ENCODE measurements at regions not wholly inside any gene's neighbourhood (a gene's known extent, or its start where the extent isn't known, plus 50 kb on each side); places are given as distances from the start of the nearest gene placed in this dataset.
"Not testable (repeated sequence)": the region's sequence is repeated elsewhere in the genome, so short reads cannot be mapped to it uniquely, and the experiment has no call there.

- DNase-seq, result no peak
These were observed 493.7 kb upstream of the GRM7 start for GRCh38 chr3:6367171-6367570.

- no peak for DNase-seq
These were observed 468.8 kb upstream of the GRM7 start for GRCh38 chr3:6392123-6392522.

- no peak for DNase-seq
These were observed 466.0 kb upstream of the GRM7 start for GRCh38 chr3:6394944-6395343.

GRCh38 chr3:6396631-6397030 lies 464.3 kb upstream of the GRM7 start:
- DNase-seq, result no peak

GRCh38 chr3:6402666-6403065 lies 458.2 kb upstream of the GRM7 start:
- DNase-seq, result not testable (repeated sequence)

- not testable (repeated sequence) for DNase-seq
These were observed 454.0 kb upstream of the GRM7 start for GRCh38 chr3:6406923-6407322.

GRCh38 chr3:6416049-6416661 lies 444.8 kb upstream of the GRM7 start:
- no peak for DNase-seq

- DNase-seq, result no peak
These were observed 443.7 kb upstream of the GRM7 start for GRCh38 chr3:6417174-6417573.

- no peak for DNase-seq
These were observed 442.4 kb upstream of the GRM7 start for GRCh38 chr3:6418485-6418884.

GRCh38 chr3:6421666-6422445 lies 439.1 kb upstream of the GRM7 start:
- DNase-seq, result no peak

- no peak for DNase-seq
These were observed 435.6 kb upstream of the GRM7 start for GRCh38 chr3:6425289-6425820.

GRCh38 chr3:6428276-6428675 lies 432.6 kb upstream of the GRM7 start:
- not testable (repeated sequence) for DNase-seq

- DNase-seq, result no peak
These were observed 425.0 kb upstream of the GRM7 start for GRCh38 chr3:6435951-6436350.

GRCh38 chr3:6437631-6438030 lies 423.3 kb upstream of the GRM7 start:
- no peak for DNase-seq

GRCh38 chr3:6438031-6438430 lies 422.9 kb upstream of the GRM7 start:
- DNase-seq, result no peak

GRCh38 chr3:6439226-6439625 lies 421.7 kb upstream of the GRM7 start:
- no peak for DNase-seq

- DNase-seq, result no peak
These were observed 421.1 kb upstream of the GRM7 start for GRCh38 chr3:6439824-6440223.

GRCh38 chr3:6444888-6445658 lies 415.8 kb upstream of the GRM7 start:
- DNase-seq, result no peak

- DNase-seq, result no peak
These were observed 413.6 kb upstream of the GRM7 start for GRCh38 chr3:6447166-6447801.

- DNase-seq, result no peak
These were observed 412.9 kb upstream of the GRM7 start for GRCh38 chr3:6448011-6448410.

- no peak for DNase-seq
These were observed 411.8 kb upstream of the GRM7 start for GRCh38 chr3:6449099-6449498.

GRCh38 chr3:6452974-6453373 lies 407.9 kb upstream of the GRM7 start:
- no peak for DNase-seq

GRCh38 chr3:6455031-6455430 lies 405.9 kb upstream of the GRM7 start:
- no peak for DNase-seq

Measured in CD4-positive, alpha-beta T cell treated with Interleukin-17A for 4 hours (primary cell).